Naive B cell (primary cell): ENCODE measurements at regions not wholly inside any gene's neighbourhood (a gene's known extent, or its start where the extent isn't known, plus 50 kb on each side); places are given as distances from the start of the nearest gene placed in this dataset.

Source experiments
- ATAC-seq, 2 donors: fragments of 150-1000 bp; cut with Tn5 transposase; 2 replicates each; pipeline ENCODE4 v1.10.0; 2021; ENCODE audit warnings: low read depth in 2 of 2, mild to moderate bottlenecking in 2 of 2, moderate library complexity in 2 of 2
- DNase-seq: peaks from one replicate; pipeline ENCODE4 v3.0.0; 2022
- H3K27ac Mint-ChIP-seq, 6 donors: one replicate each; pipeline ENCODE4 v1.8.0; 2020 to 2022; ENCODE audit warnings: mild to moderate bottlenecking in 6 of 6, mixed read lengths in 6 of 6, moderate library complexity in 5 of 6, inconsistent platforms in 2 of 6
- H3K27me3 Mint-ChIP-seq, 3 donors: one replicate each; pipeline ENCODE4 v1.8.0; 2021 to 2022; ENCODE audit warnings: mixed read lengths in 3 of 3, mild to moderate bottlenecking in 1 of 3
- H3K36me3 Mint-ChIP-seq, 2 donors: one replicate each; pipeline ENCODE4 v1.8.0; 2020 to 2022; ENCODE audit warnings: mixed read lengths in 2 of 2, inconsistent platforms in 1 of 2, mild to moderate bottlenecking in 1 of 2
- H3K4me1 Mint-ChIP-seq, 3 donors: one replicate each; pipeline ENCODE4 v1.8.0; 2020 to 2022; ENCODE audit warnings: mixed read lengths in 3 of 3, inconsistent platforms in 1 of 3, mild to moderate bottlenecking in 1 of 3, moderate library complexity in 1 of 3
- H3K4me3 Mint-ChIP-seq, 8 donors: one replicate each; pipeline ENCODE4 v1.8.0; 2020 to 2022; ENCODE audit warnings: mild to moderate bottlenecking in 8 of 8, mixed read lengths in 8 of 8, moderate library complexity in 8 of 8, inconsistent platforms in 2 of 8
- H3K9me3 Mint-ChIP-seq, 7 donors: one replicate each; pipeline ENCODE4 v1.8.0; 2020 to 2022; ENCODE audit warnings: mixed read lengths in 7 of 7, mild to moderate bottlenecking in 5 of 7, inconsistent platforms in 2 of 7, moderate library complexity in 1 of 7

GRCh38 chr1:17950728-17951127 is 156.9 kb upstream of the IGSF21 start:
- ATAC-seq (no peak), DNase-seq (no peak)
- Mint-ChIP-seq H3K9me3 (peaks cover 0 to 3% (median 0%) of the 10 kb centered on the region in 7 donors), H3K4me3 (no peak overlapping the region), H3K27ac (no peak overlapping the region), H3K4me1 (no peaks in the 10 kb centered on the region), H3K36me3 (no peaks in the 10 kb centered on the region), H3K27me3 (peaks cover 17 to 60% (median 24%) of the 10 kb centered on the region in 3 donors)

DNA sequence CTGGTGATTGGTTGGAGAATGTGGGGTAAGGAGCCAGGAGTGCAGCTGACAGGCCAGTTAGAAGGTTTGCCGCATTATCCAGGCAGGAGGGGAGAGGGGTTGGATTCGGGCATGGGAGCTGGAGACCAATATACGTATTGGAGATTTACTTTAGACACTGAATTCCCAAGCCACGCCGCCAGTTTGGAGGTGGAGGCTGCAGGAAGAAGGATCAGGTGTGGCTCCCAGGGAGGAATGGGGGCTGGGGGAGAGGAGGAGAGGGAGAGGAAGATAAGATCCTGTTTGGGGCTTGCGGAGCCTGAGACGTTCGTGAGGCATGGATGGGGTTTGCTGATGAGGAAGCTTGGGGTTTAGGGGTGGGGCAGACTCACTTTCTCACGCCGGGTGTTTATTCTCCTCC is 155.1 kb upstream of the IGSF21 start:
- H3K27me3 Mint-ChIP-seq, result peaks cover 12 to 44% (median 18%) of the 10 kb centered on the region in 3 donors
- H3K4me3 Mint-ChIP-seq, result no peak overlapping the region
- peaks cover 0 to 2% (median 0%) of the 10 kb centered on the region in 7 donors for H3K9me3 Mint-ChIP-seq
- H3K36me3 Mint-ChIP-seq, result no peaks in the 10 kb centered on the region
- H3K27ac Mint-ChIP-seq, result no peak overlapping the region
- no peak for ATAC-seq
- H3K4me1 Mint-ChIP-seq, result no peaks in the 10 kb centered on the region
- no peak for DNase-seq

GRCh38 chr1:17953921-17954320 is 153.7 kb upstream of the IGSF21 start:
- Mint-ChIP-seq H3K9me3 (peaks cover 0 to 2% (median 0%) of the 10 kb centered on the region in 7 donors), H3K27me3 (peaks cover 18 to 43% (median 19%) of the 10 kb centered on the region in 3 donors), H3K27ac (no peak overlapping the region), H3K4me3 (no peak overlapping the region), H3K4me1 (peaks cover 0 to 5% (median 0%) of the 10 kb centered on the region in 3 donors), H3K36me3 (no peaks in the 10 kb centered on the region)
- DNase-seq, result no peak
- no peak for ATAC-seq

DNA sequence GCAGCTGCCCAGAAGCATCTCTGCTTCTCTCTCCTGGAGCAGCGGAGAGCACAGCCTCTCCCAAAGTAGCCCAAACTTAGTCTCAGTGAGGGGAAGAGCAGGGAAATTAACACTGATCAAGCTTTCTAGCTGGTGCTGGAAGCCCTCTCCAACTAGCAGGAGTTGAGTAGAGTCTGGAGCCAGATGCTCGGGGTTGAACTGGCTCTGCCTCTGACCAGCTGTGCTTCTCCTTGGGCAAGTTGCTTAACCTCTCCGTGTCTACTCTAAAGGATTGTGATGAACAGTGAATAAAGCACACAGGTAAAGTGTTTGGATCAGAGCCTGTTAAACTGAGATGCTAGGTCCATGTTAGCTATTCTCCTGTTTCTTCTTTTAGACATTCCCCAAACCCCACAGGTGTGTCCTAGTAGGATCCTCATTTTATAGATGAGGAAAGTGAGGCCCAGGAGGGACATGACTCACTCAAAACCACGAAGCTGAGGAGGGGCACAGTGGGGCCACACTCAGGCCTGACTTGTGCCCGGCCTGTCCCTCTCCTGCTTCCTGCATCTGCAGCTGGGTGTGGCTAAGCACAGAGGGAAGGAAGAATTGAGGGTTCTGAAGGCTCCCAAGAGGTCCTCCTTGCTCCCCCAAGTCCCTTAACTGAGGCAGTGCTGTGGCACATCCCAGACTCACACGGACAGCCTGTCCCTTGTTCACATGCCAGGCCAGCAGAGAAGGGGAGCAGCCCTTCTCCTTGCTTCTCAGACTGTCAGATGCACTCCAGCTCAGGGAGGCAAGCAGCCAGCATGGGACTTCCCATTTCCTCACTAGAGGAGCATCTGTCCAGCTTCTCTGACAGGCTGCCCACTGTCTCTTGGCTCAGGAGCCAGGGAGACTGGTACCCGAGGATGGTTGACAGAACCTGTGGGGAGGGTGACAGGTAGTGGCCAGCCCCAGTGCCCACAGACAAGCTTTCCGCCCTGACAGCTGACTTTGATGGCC is 152.0 kb upstream of the IGSF21 start:
- no peak for ATAC-seq
- no peaks in the 10 kb centered on the region for H3K36me3 Mint-ChIP-seq
- H3K4me3 Mint-ChIP-seq, result no peak overlapping the region
- H3K4me1 Mint-ChIP-seq, result peaks cover 0 to 6% (median 0%) of the 10 kb centered on the region in 3 donors
- H3K27me3 Mint-ChIP-seq, result peaks cover 18 to 34% (median 26%) of the 10 kb centered on the region in 3 donors
- no peak for DNase-seq
- peak overlapping the region in 1 of 6 donors; percentile 15 for H3K27ac Mint-ChIP-seq
- H3K9me3 Mint-ChIP-seq, result no peaks in the 10 kb centered on the region

DNA sequence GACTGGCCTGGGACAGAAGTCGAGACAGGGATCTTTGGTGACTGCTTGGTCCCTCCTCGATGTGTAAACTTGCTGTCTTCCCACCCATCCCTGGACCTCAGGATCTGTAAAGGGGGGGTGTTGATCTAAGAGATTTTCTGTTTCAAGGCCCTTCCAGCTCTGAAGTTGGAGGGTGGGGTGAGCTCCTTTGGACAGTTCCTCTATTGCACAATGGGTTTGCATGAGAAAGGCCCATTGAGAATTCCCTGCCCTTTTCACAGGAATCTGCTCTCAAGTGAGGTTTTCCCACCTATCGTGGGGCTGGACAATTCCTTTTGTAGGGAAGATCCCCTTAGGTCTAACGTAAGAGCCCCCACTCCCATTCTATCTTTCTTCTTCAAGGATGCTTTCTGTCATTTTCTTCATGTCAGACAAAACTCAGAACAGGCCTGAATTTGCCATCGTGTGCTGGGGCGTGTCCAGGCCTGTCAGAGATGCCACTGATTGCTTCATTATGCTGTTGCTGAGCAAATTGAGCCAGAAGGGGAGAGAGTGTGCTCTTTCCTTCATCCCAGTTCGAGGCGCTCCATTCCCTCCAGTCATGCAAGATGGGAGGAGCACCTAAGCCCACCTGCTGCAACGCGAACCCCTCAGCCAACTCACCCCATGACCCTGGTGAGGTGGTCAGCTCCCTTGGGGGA is 149.9 kb upstream of the IGSF21 start:
- H3K27me3 Mint-ChIP-seq, result peaks cover 7 to 39% (median 35%) of the 10 kb centered on the region in 3 donors
- H3K9me3 Mint-ChIP-seq, result no peaks in the 10 kb centered on the region
- no peaks in the 10 kb centered on the region for H3K36me3 Mint-ChIP-seq
- H3K27ac Mint-ChIP-seq, result no peak overlapping the region
- no peak for ATAC-seq
- no peak for DNase-seq
- peaks cover 0 to 6% (median 0%) of the 10 kb centered on the region in 3 donors for H3K4me1 Mint-ChIP-seq
- no peak overlapping the region for H3K4me3 Mint-ChIP-seq

GRCh38 chr1:17958704-17959103 is 148.9 kb upstream of the IGSF21 start:
- no peaks in the 10 kb centered on the region for H3K36me3 Mint-ChIP-seq
- no peak overlapping the region for H3K4me3 Mint-ChIP-seq
- ATAC-seq, result no peak
- no peaks in the 10 kb centered on the region for H3K9me3 Mint-ChIP-seq
- peaks cover 7 to 35% (median 25%) of the 10 kb centered on the region in 3 donors for H3K27me3 Mint-ChIP-seq
- DNase-seq, result no peak
- peaks cover 0 to 6% (median 0%) of the 10 kb centered on the region in 3 donors for H3K4me1 Mint-ChIP-seq
- H3K27ac Mint-ChIP-seq, result no peak overlapping the region

- Mint-ChIP-seq H3K9me3 (peaks cover 0 to 3% (median 0%) of the 10 kb centered on the region in 7 donors), H3K4me3 (no peak overlapping the region), H3K27me3 (peaks cover 26 to 45% (median 32%) of the 10 kb centered on the region in 3 donors), H3K4me1 (peaks cover 0 to 5% (median 0%) of the 10 kb centered on the region in 3 donors), H3K36me3 (no peaks in the 10 kb centered on the region), H3K27ac (no peak overlapping the region)
- no peak for ATAC-seq
- DNase-seq, result no peak
Measured at GRCh38 chr1:17963513-17963912, 144.1 kb upstream of the IGSF21 start.

GRCh38 chr1:17965515-17966100 is 142.0 kb upstream of the IGSF21 start:
- Mint-ChIP-seq H3K4me1 (peaks cover 0 to 2% (median 0%) of the 10 kb centered on the region in 3 donors), H3K27me3 (peaks cover 24 to 41% (median 24%) of the 10 kb centered on the region in 3 donors), H3K4me3 (no peak overlapping the region), H3K9me3 (peaks cover 0 to 3% (median 0%) of the 10 kb centered on the region in 7 donors), H3K27ac (no peak overlapping the region), H3K36me3 (no peaks in the 10 kb centered on the region)
- DNase-seq (no peak), ATAC-seq (no peak)

DNA sequence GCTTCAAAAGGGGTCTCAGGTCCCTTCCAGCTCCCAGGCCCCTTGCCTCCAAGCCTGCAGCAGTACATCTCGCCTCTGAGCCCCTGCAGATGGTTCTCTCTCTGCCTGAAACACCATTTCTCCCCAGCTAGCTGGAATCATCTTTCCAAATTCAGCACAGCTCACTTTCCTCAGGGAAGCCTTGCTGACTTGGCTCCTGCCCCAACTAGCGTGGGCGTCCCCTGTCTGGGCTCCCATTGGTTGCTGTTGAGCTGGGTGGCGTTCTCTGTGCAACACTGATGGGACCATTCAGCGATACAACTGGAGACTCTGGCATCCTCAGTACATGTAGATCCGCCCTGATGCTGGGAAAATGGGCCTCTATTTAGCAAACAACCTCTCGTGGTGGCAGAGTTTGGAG is 141.3 kb upstream of the IGSF21 start:
- Mint-ChIP-seq H3K27ac (no peak overlapping the region), H3K27me3 (peaks cover 19 to 35% (median 22%) of the 10 kb centered on the region in 3 donors), H3K36me3 (no peaks in the 10 kb centered on the region), H3K9me3 (peaks cover 0 to 3% (median 0%) of the 10 kb centered on the region in 7 donors), H3K4me1 (peaks cover 0 to 7% (median 0%) of the 10 kb centered on the region in 3 donors), H3K4me3 (no peak overlapping the region)
- DNase-seq (no peak), ATAC-seq (no peak)

GRCh38 chr1:17967623-17968255 is 139.9 kb upstream of the IGSF21 start:
- H3K27me3 Mint-ChIP-seq, result peaks cover 7 to 22% (median 22%) of the 10 kb centered on the region in 3 donors
- ATAC-seq, result no peak
- no peak overlapping the region for H3K4me3 Mint-ChIP-seq
- no peak overlapping the region for H3K27ac Mint-ChIP-seq
- no peaks in the 10 kb centered on the region for H3K36me3 Mint-ChIP-seq
- peaks cover 0 to 7% (median 0%) of the 10 kb centered on the region in 3 donors for H3K4me1 Mint-ChIP-seq
- H3K9me3 Mint-ChIP-seq, result peaks cover 0 to 3% (median 0%) of the 10 kb centered on the region in 7 donors
- no peak for DNase-seq

- Mint-ChIP-seq H3K4me3 (no peak overlapping the region), H3K36me3 (no peaks in the 10 kb centered on the region)
Measured at GRCh38 chr1:17970757-17971156, 136.8 kb upstream of the IGSF21 start.

DNA sequence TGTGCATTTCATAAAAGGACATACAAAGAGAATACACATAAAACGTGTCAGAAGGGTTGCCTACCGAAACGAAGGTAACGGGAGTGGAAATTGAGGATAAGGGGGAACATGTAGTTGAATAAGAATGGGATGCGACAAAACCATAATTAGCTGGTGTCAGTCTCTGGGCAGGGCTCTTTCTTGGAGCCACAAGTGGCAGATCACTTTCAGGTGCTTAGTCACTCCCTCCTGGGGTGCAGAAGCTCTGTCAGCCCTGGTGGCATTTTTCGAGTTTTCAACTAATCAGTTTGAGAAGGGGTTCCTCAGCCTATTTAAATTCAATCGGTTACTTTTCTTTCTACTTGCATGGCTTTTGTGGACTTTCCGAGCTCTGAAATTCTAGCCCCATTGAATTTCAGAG is 133.9 kb upstream of the IGSF21 start:
- Mint-ChIP-seq H3K27me3 (peaks cover 19 to 29% (median 20%) of the 10 kb centered on the region in 3 donors), H3K9me3 (no peaks in the 10 kb centered on the region), H3K4me3 (no peak overlapping the region), H3K36me3 (no peaks in the 10 kb centered on the region), H3K4me1 (peaks cover 0 to 7% (median 0%) of the 10 kb centered on the region in 3 donors), H3K27ac (no peak overlapping the region)
- no peak for ATAC-seq
- DNase-seq, result no peak

More at GRCh38 chr1:17970757-17971156, 136.8 kb upstream of the IGSF21 start:
- H3K27ac Mint-ChIP-seq, result no peak overlapping the region
- H3K27me3 Mint-ChIP-seq, result peaks cover 18 to 34% (median 25%) of the 10 kb centered on the region in 3 donors
- peaks cover 0 to 3% (median 0%) of the 10 kb centered on the region in 7 donors for H3K9me3 Mint-ChIP-seq
- DNase-seq, result no peak
- ATAC-seq, result no peak
- H3K4me1 Mint-ChIP-seq, result peaks cover 0 to 7% (median 0%) of the 10 kb centered on the region in 3 donors

DNA sequence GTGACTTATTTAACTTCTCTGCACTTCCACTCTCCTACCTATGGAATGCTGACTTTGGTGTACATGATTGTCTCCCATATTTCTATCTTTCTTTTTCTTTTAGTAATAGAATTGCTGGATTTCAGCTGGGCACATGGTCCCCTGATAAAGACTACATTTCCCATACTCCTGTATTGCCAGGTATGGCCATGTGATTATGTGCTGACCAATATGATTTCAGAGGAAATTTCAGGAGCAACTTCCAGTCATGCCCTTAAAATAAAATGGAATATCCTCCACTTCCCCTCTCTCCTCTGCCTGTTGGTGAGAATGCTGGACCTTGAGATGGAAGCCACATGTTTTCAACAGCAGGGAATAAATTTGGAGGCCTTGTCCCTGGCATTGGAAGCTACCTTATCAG is 130.7 kb upstream of the IGSF21 start:
- no peak overlapping the region for H3K4me3 Mint-ChIP-seq
- no peak overlapping the region for H3K27ac Mint-ChIP-seq
- peaks cover 25 to 37% (median 34%) of the 10 kb centered on the region in 3 donors for H3K27me3 Mint-ChIP-seq
- H3K9me3 Mint-ChIP-seq, result no peaks in the 10 kb centered on the region
- no peaks in the 10 kb centered on the region for H3K36me3 Mint-ChIP-seq
- DNase-seq (no peak), ATAC-seq (no peak)
- no peaks in the 10 kb centered on the region for H3K4me1 Mint-ChIP-seq
